ENCODE measurements at regions not wholly inside any gene's neighbourhood (a gene's known extent, or its start where the extent isn't known, plus 50 kb on each side); places are given as distances from the start of the nearest gene placed in this dataset.

DNA sequence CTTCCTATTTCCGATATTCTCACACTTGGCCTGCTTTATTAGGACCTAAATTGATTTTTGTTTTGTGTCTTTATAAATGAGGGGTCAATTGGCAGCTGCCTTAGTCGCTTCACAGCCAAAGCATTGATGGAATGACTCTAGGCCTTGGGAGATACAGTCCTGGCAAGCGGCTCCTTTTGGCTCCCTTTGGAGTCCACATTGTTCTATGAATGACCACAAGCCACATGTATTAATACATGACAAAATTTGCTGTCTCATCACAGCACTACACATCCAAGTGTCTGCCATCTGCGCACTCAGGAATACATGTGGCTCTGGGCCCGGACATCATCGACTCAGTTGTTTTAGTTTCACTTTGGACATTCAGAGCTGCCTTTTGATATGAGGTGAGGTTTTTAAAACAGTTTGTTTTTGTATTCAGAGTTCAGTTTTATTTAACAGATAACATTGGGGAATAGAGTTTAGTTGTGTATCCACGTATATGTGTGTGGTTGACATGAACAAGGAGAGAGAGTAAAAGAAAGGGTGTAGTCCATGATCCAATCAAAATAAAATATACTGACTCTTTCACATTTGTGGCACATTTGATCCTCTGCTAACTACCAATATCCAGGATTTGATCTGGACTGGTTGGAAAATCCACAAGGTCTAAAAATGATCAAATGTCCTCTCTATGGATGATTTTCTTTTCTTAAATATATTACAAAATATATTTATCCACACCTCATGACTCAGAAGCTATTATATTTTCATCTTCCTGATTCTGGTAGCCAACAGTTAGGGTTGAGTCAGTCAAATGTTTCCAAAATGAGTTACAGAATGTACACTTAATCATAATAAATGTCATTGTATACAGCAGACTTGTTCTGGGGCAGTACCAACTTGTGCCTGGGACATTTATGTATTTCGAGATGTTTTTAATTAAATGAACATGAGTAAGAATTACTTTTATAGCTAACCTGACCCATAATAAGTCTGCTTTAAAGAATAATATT is 114.0 kb upstream of the MTAP start:
- no peak for DNase-seq (ENCODE audit: low read depth)
- H3K4me3 ChIP-seq (ENCODE audit: low read depth, low read length), result no peak overlapping the region
- TF ChIP-seq CTCF (IDR thresholded peaks at IDR 0.05; ENCODE audit: control insufficient read depth, extremely low read depth, insufficient read depth), result no peak

DNA sequence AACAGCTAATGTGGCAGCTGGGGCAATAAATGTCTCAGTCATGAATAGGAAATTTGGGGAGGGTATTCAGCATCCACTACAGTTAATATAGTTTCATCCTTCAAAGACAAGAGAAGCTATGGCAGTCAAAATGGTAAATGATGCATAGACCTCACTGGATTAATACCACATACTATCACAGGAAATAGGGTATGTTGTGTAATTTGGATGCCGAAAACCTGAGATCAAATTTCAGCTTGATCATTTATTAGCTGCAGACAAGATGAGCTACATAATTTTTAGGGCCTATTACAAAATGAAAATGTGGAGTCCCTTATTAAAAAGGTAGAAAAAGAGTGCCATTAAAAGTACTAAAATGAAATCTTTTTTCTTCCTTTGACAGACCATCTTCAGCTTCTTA is 112.6 kb upstream of the MTAP start:
- DNase-seq (ENCODE audit: low read depth), result no peak
- no peak for TF ChIP-seq CTCF (IDR thresholded peaks at IDR 0.05; ENCODE audit: control insufficient read depth, extremely low read depth, insufficient read depth)
- H3K4me3 ChIP-seq (ENCODE audit: low read depth, low read length), result no peak overlapping the region

DNA sequence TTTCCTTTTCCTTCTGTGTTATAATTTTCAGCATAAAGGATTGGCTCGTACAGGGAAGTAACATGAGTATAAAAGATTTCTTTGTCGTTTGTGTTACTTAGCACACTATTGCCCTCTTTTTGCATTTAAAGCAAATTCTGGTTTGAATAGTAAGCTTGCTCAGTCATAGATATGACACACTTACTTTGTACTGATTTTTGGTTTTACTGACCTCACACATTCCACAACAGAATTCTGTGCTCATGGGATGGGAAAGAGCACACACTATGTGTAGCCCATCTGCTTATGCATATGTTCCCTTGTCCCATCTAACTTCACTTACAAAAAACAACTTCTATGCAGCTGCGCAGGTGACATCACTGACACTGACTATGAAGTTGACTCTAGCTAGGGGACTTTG is 111.9 kb upstream of the MTAP start:
- TF ChIP-seq CTCF (IDR thresholded peaks at IDR 0.05; ENCODE audit: control insufficient read depth, extremely low read depth, insufficient read depth), result no peak
- DNase-seq (ENCODE audit: low read depth), result no peak
- H3K4me3 ChIP-seq (ENCODE audit: low read depth, low read length), result no peak overlapping the region

- no peak for DNase-seq (ENCODE audit: low read depth)
These were observed 110.0 kb upstream of the MTAP start for GRCh38 chr9:21692390-21692789.

DNA sequence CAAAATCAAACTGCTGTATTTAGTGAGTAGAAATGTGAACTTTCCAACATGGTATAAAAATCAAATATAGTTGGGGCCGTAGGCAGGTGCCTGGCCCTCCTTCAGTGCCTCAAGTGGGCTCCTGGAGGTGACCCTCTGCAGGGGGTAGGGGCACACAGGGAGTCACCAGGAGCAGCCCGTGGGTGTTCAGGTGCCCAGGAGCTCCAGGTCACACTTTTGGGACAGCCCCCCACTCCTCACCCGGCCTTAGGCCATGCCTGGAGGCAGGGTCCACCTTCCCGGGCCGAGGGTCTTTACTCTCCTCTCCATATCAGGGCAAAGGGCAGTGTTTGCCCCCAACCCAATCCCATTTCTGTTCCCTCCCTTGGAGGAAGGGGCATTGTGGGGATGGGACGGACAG is 108.0 kb upstream of the MTAP start:
- no peak for TF ChIP-seq CTCF (IDR thresholded peaks at IDR 0.05; ENCODE audit: control insufficient read depth, extremely low read depth, insufficient read depth)
- H3K4me3 ChIP-seq (ENCODE audit: low read depth, low read length), result no peak overlapping the region
- DNase-seq (ENCODE audit: low read depth), result no peak

More at GRCh38 chr9:21692390-21692789, 110.0 kb upstream of the MTAP start:
- no peak overlapping the region for H3K4me3 ChIP-seq (ENCODE audit: low read depth, low read length)
- no peak for TF ChIP-seq CTCF (IDR thresholded peaks at IDR 0.05; ENCODE audit: control insufficient read depth, extremely low read depth, insufficient read depth)

DNA sequence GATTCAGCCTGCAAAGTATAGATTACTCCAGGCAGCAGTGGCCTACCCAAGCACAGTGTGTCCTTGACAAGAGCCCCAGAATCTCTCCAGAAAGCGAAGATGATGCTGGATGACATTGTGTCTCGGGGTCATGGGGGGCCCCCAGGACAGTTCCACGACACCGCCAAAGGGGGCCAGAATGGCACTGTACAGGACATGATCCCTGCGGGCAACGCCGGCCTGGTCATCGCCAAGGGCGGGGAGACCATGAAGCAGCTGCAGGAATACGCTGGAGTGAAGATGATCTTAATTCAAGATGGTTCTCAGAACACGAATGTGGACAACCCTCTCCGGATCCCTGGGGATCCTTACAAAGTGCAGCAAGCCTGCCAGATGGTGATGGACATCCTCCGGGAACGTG is 107.0 kb upstream of the MTAP start:
- no peak for TF ChIP-seq CTCF (IDR thresholded peaks at IDR 0.05; ENCODE audit: control insufficient read depth, extremely low read depth, insufficient read depth)

More for the DNA sequence above, 107.0 kb upstream of the MTAP start:
- no peak for DNase-seq (ENCODE audit: low read depth)
- H3K4me3 ChIP-seq (ENCODE audit: low read depth, low read length), result no peak overlapping the region

Measured in LNCaP clone FGC (cell line).